Peyer's patch (tissue), 4 donors: ENCODE measurements at regions not wholly inside any gene's neighbourhood (a gene's known extent, or its start where the extent isn't known, plus 50 kb on each side); places are given as distances from the start of the nearest gene placed in this dataset.

ENCODE experiments used
- POLR2A ChIP-seq, 2 donors: fragments of 450-650 bp; IDR thresholded peaks; one replicate each; pipeline ENCODE4 v1.5.1; 2017; ENCODE audit warnings: antibody characterized with exemption in 2 of 2, mild to moderate bottlenecking in 2 of 2, moderate library complexity in 2 of 2
- TF ChIP-seq, protein P1 (sequence below), 6 experiments: fragments of 450-650 bp in 4 of 6; fragments of 200-600 bp in 2 of 6; sonication (generic) in 1 of 6; IDR thresholded peaks; one replicate each; pipeline ENCODE4 v1.5.1; 2017 to 2019; ENCODE audit warnings: antibody characterized with exemption in 6 of 6, mild to moderate bottlenecking in 3 of 6, moderate library complexity in 1 of 6

DNA sequence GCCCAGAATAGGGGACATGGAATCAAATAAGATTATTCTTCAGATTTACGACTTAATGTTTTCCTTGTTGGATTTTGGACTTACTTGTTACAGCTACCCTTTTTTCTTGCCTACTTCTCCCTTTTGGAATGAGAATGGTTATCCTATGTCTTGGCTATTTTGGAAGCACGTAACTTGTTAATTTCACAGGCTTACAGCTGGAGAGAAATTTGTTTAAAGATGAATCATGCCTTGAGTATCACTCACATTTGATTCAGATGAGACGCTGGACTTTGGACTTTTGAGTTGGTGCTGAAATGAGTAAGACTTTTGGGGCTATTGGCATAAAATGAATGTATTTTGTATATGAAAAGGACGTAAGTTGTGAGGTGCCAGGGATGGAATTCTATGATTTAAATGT is 83.3 kb downstream of the SMPDL3A start:
- TF ChIP-seq, protein P1, sequence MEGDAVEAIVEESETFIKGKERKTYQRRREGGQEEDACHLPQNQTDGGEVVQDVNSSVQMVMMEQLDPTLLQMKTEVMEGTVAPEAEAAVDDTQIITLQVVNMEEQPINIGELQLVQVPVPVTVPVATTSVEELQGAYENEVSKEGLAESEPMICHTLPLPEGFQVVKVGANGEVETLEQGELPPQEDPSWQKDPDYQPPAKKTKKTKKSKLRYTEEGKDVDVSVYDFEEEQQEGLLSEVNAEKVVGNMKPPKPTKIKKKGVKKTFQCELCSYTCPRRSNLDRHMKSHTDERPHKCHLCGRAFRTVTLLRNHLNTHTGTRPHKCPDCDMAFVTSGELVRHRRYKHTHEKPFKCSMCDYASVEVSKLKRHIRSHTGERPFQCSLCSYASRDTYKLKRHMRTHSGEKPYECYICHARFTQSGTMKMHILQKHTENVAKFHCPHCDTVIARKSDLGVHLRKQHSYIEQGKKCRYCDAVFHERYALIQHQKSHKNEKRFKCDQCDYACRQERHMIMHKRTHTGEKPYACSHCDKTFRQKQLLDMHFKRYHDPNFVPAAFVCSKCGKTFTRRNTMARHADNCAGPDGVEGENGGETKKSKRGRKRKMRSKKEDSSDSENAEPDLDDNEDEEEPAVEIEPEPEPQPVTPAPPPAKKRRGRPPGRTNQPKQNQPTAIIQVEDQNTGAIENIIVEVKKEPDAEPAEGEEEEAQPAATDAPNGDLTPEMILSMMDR (IDR thresholded peaks at IDR 0.05) = no peak
- no peak for TF ChIP-seq POLR2A (IDR thresholded peaks at IDR 0.05)
